GM19467 (cell line): ENCODE measurements at regions not wholly inside any gene's neighbourhood (a gene's known extent, or its start where the extent isn't known, plus 50 kb on each side); places are given as distances from the start of the nearest gene placed in this dataset.
"Not testable (repeated sequence)": the region's sequence is repeated elsewhere in the genome, so short reads cannot be mapped to it uniquely, and the experiment has no call there.

Source experiments
- ATAC-seq: cut with Tn5 transposase; IDR thresholded peaks from one replicate; pipeline ENCODE4 v1.9.1; 2021; ENCODE audit warnings: mild to moderate bottlenecking, moderate library complexity; ENCODE audit not compliant: unreplicated experiment

GRCh38 chrX:121283921-121284320 is 236.5 kb downstream of the GLUD2 start:
- ATAC-seq, result no peak

GRCh38 chrX:121298499-121298898 is 251.1 kb downstream of the GLUD2 start:
- no peak for ATAC-seq

GRCh38 chrX:121301356-121301755 is 253.9 kb downstream of the GLUD2 start:
- no peak for ATAC-seq

- no peak for ATAC-seq
These were observed 254.4 kb downstream of the GLUD2 start for GRCh38 chrX:121301822-121302221.

- ATAC-seq, result peak; percentile 61
These were observed 260.0 kb downstream of the GLUD2 start for GRCh38 chrX:121307449-121307848.

- ATAC-seq, result peak; percentile 67
These were observed 260.9 kb downstream of the GLUD2 start for GRCh38 chrX:121308276-121308805.

- ATAC-seq, result no peak
These were observed 263.4 kb downstream of the GLUD2 start for GRCh38 chrX:121310820-121311219.

GRCh38 chrX:121320441-121320840 is 273.0 kb downstream of the GLUD2 start:
- ATAC-seq, result no peak

- ATAC-seq, result no peak
These were observed 274.7 kb downstream of the GLUD2 start for GRCh38 chrX:121322159-121322558.

- no peak for ATAC-seq
These were observed 275.9 kb downstream of the GLUD2 start for GRCh38 chrX:121323337-121323736.

GRCh38 chrX:121333942-121334341 is 286.5 kb downstream of the GLUD2 start:
- no peak for ATAC-seq

GRCh38 chrX:121336831-121337421 is 289.5 kb downstream of the GLUD2 start:
- no peak for ATAC-seq

- ATAC-seq, result no peak
These were observed 290.4 kb downstream of the GLUD2 start for GRCh38 chrX:121337816-121338215.

GRCh38 chrX:121349263-121349662 is 301.9 kb downstream of the GLUD2 start:
- no peak for ATAC-seq

- ATAC-seq, result no peak
These were observed 308.9 kb downstream of the GLUD2 start for GRCh38 chrX:121356139-121356849.

- ATAC-seq, result no peak
These were observed 309.4 kb downstream of the GLUD2 start for GRCh38 chrX:121356850-121357171.

GRCh38 chrX:121360280-121360679 is 312.9 kb downstream of the GLUD2 start:
- no peak for ATAC-seq

GRCh38 chrX:121365572-121366161 is 318.3 kb downstream of the GLUD2 start:
- ATAC-seq, result no peak

- no peak for ATAC-seq
These were observed 327.1 kb downstream of the GLUD2 start for GRCh38 chrX:121374471-121374870.

GRCh38 chrX:121381915-121382314 is 334.5 kb downstream of the GLUD2 start:
- not testable (repeated sequence) for ATAC-seq

GRCh38 chrX:121389976-121390714 is 342.7 kb downstream of the GLUD2 start:
- ATAC-seq, result no peak

GRCh38 chrX:121405826-121406225 is 358.4 kb downstream of the GLUD2 start:
- no peak for ATAC-seq
